Kidney (tissue), 13 donors: ENCODE measurements at regions not wholly inside any gene's neighbourhood (a gene's known extent, or its start where the extent isn't known, plus 50 kb on each side); places are given as distances from the start of the nearest gene placed in this dataset.
A peak's percentile ranks its signal among the peaks of the same experiment; 100 is the strongest.

ENCODE experiments used
- DNase-seq, 5 donors: peaks; one replicate each; pipeline ENCODE4 v3.0.0-alpha.2; 2013 to 2020
- FAIRE-seq: peaks from 2 replicates; lab custom pipeline; 2012; peaks lifted over from hg19 to GRCh38; lab: Jason Lieb, UNC
- H3K27ac ChIP-seq, 2 donors: one replicate each; pipeline ENCODE4 v1.7.0; 2013; ENCODE audit warnings: low read depth in 2 of 2, low read length in 2 of 2, inconsistent platforms in 1 of 2
- H3K27me3 ChIP-seq: one replicate; pipeline ENCODE4 v1.7.1; 2013; ENCODE audit warnings: low read length, inconsistent platforms; ENCODE audit not compliant: control insufficient read depth, insufficient read depth
- H3K36me3 ChIP-seq, 3 donors: one replicate each; pipeline versions ENCODE4 v1.7.0 to v1.7.1; 2013; ENCODE audit warnings: low read length in 3 of 3, control low read depth in 1 of 3, inconsistent platforms in 1 of 3; ENCODE audit not compliant: insufficient read depth in 3 of 3, control insufficient read depth in 2 of 3
- H3K4me1 ChIP-seq, 3 donors: one replicate each; pipeline versions ENCODE4 v1.7.0 to v1.7.1; 2013; ENCODE audit warnings: low read length in 3 of 3, inconsistent platforms in 1 of 3, low read depth in 1 of 3; ENCODE audit not compliant: control insufficient read depth in 2 of 3, insufficient read depth in 2 of 3
- H3K4me3 ChIP-seq, 3 donors: one replicate each; pipeline versions ENCODE4 v1.7.0 to v1.8.1; 2013; ENCODE audit warnings: low read length in 3 of 3, control low read depth in 1 of 3, inconsistent platforms in 1 of 3
- H3K9ac ChIP-seq, 3 donors: one replicate each; pipeline versions ENCODE4 v1.7.0 to v1.7.1; 2013; ENCODE audit warnings: low read length in 3 of 3, control low read depth in 1 of 3, inconsistent platforms in 1 of 3
- H3K9me3 ChIP-seq, 3 donors: one replicate each; pipeline versions ENCODE4 v1.7.0 to v1.7.1; 2013; ENCODE audit warnings: low read length in 3 of 3, control low read depth in 1 of 3, inconsistent platforms in 1 of 3; ENCODE audit not compliant: control insufficient read depth in 2 of 3, insufficient read depth in 1 of 3
- CTCF ChIP-seq: IDR thresholded peaks from 3 replicates; pipeline ENCODE4 v1.5.1; 2012; ENCODE audit warnings: mild to moderate bottlenecking, moderate library complexity, borderline replicate concordance; ENCODE audit not compliant: insufficient read depth; ENCODE audit errors: extremely low read depth
- intact Hi-C: fragments of 100-400 bp; cut with DNase I; formaldehyde crosslinking; loops from one replicate; pipeline ENCODE4 v1.11.1; 2022
- donor health status: control.
- donor health status: control.
- donor health status: control.
- donor health status: control.
- donor health status: control.
- donor health status: DM: yes; HTN: yes; CAD: no.
- donor health status: Normal renal cell carcinoma (clear cell type).

- no peak overlapping the region for H3K9ac ChIP-seq
- H3K4me3 ChIP-seq, result no peak overlapping the region
- H3K36me3 ChIP-seq, result no peaks in the 10 kb centered on the region
- no peak for TF ChIP-seq CTCF
- intact Hi-C loops, result no loop called here
- no peak overlapping the region for H3K27ac ChIP-seq
- no peak for FAIRE-seq
- H3K27me3 ChIP-seq, result no peaks in the 10 kb centered on the region
- peaks cover 3 to 7% (median 4%) of the 10 kb centered on the region in 3 donors for H3K4me1 ChIP-seq
- no peak for DNase-seq
- no peaks in the 10 kb centered on the region for H3K9me3 ChIP-seq
These were observed 354.2 kb upstream of the ATP2B1 start for GRCh38 chr12:90062799-90063198.

DNA sequence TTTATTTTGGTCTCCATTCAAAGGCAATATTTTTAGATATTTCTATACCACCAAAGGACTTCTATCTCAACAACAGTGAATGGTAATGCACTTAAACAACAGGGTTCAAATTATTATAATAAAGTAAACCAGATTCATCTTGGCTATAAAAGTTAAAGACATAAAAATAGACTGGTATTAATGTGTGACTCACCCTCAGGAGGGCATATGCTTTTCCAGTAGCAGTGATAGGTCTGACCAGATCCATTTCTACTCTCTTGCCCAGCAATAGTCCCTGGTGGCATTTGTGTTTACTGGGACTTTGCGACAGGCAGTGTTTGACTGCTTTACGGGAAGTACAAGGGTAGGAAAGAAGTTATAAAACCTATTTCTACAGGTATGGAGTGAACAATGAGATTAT lies 353.2 kb upstream of the ATP2B1 start:
- Histone ChIP-seq H3K27ac (no peak overlapping the region), H3K4me1 (peaks cover 3 to 7% (median 4%) of the 10 kb centered on the region in 3 donors), H3K9me3 (no peaks in the 10 kb centered on the region), H3K36me3 (no peaks in the 10 kb centered on the region), H3K9ac (no peak overlapping the region), H3K27me3 (no peaks in the 10 kb centered on the region), H3K4me3 (no peak overlapping the region)
- FAIRE-seq (no peak), DNase-seq (no peak)
- TF ChIP-seq CTCF, result no peak
- intact Hi-C loops, result no loop called here

DNA sequence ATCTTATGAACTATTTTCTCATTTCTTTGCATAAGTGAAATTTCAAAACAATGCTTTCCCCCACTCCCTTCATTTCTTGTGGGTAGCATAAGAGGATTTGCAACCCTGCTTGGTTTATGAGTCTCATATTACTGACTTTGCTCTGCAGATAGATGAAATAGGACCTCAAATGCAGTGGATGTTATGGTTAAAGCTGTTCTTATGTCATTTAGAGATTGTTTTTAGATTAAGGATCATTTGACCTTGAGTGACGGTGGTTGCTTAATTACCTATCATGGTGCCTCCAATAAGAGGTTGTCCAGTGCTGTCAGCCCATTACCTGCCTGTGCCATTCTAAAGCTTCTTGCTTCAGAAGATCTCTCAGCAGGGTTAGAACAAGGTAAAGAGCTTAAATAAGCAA lies 351.4 kb upstream of the ATP2B1 start:
- no peak for TF ChIP-seq CTCF
- no peaks in the 10 kb centered on the region for H3K27me3 ChIP-seq
- intact Hi-C loops, result no loop called here
- FAIRE-seq (no peak), DNase-seq (no peak)
- no peak overlapping the region for H3K9ac ChIP-seq
- H3K27ac ChIP-seq, result no peak overlapping the region
- no peaks in the 10 kb centered on the region for H3K9me3 ChIP-seq
- no peak overlapping the region for H3K4me3 ChIP-seq
- no peaks in the 10 kb centered on the region for H3K36me3 ChIP-seq
- peaks cover 0 to 4% (median 4%) of the 10 kb centered on the region in 3 donors for H3K4me1 ChIP-seq

- Histone ChIP-seq H3K36me3 (no peaks in the 10 kb centered on the region), H3K27me3 (no peaks in the 10 kb centered on the region), H3K4me3 (no peak overlapping the region), H3K9ac (peak overlapping the region in 1 of 3 donors; percentile 15), H3K9me3 (no peaks in the 10 kb centered on the region), H3K27ac (peak overlapping the region in 1 of 2 donors; percentile 54), H3K4me1 (peaks cover 0 to 4% (median 3%) of the 10 kb centered on the region in 3 donors)
- DNase-seq, result peak in 2 of 5 donors; percentile 56 to 91
- peak; percentile 98 for FAIRE-seq
- intact Hi-C loops, result no loop called here
- no peak for TF ChIP-seq CTCF
These were observed 350.1 kb upstream of the ATP2B1 start for GRCh38 chr12:90058704-90059103.
